Testis (tissue), 2 donors: ENCODE measurements at regions not wholly inside any gene's neighbourhood (a gene's known extent, or its start where the extent isn't known, plus 50 kb on each side); places are given as distances from the start of the nearest gene placed in this dataset.

ENCODE experiments used
- CTCF ChIP-seq, 3 experiments: fragments of 450-650 bp in 2 of 3; fragments of 200-600 bp in 1 of 3; sonication (generic) in 1 of 3; IDR thresholded peaks; one replicate each; pipeline ENCODE4 v1.5.1; 2016 to 2019; ENCODE audit warnings: antibody characterized with exemption in 3 of 3, mild to moderate bottlenecking in 2 of 3, moderate library complexity in 1 of 3
- POLR2A ChIP-seq: fragments of 450-650 bp; IDR thresholded peaks from one replicate; pipeline ENCODE4 v1.6.1; 2017; ENCODE audit warnings: antibody characterized with exemption, mild to moderate bottlenecking, moderate library complexity

- no peak for TF ChIP-seq CTCF (IDR thresholded peaks at IDR 0.05)
- no peak for TF ChIP-seq POLR2A
Observed at GRCh38 chr14:76701981-76702380, 59.3 kb upstream of the VASH1 start.
